ENCODE measurements at regions not wholly inside any gene's neighbourhood (a gene's known extent, or its start where the extent isn't known, plus 50 kb on each side); places are given as distances from the start of the nearest gene placed in this dataset.
"Not testable (repeated sequence)": the region's sequence is repeated elsewhere in the genome, so short reads cannot be mapped to it uniquely, and the experiment has no call there.

DNA sequence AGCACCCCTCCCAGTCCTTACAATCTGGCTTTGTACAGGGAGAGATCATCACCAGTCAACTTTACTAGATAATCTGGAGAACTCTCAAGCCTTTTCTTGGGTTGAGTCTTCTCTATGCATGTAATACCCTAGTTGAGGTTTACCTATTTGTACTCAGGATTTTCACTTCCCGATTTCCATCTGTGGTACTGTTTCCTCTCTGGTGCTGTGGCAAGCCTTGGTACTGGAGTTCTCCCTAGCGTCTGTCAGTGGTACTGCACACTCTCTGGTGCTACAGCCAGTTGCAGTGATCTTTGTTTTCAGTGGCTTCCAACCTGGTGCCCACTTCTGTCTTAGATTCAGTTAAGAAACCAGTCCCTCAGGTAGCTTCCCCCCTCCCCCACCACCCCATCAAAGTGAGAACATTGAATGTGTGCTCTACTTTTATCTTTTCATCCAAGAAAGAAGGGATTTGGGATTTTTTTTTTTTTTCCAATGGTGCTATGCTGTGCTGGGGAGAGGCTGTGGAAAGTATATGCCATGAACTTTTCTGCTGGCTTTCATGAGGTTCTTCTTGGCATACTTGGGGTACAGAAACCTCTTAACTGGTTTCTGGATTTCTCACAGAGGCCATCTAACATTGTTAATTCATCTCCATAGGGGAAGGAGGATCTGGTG lies 69.4 kb upstream of the EVL start:
- DNase-seq: no peak

DNA sequence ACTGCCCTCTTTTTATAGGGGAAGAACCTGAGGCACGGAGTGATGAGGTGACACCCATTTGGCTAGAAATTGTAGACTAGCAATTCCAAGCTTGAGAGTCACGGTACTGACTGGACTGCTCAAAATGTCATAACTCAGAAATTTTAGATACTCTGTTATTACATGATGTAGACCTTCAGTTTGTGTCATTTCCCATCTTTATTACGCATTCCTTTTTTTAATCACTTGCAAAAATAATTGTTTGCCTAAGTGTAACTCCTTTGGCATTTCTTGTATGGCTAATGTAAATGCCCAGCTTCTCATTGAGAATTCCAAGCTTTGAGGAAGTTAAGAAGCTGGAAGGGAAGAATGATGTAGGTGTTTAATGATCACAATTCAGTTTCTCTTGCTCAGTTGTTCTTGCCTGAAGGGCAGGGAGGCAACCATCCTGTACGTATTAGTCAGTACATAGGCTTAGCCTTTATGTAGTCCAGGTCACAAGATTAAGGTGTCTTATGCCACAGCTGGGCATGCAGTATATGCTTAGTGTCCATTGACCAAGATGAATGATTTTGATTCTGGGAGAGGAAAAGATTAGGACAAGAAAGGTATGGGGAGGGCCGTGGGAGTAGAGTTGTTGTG lies 68.2 kb upstream of the EVL start:
- peak; percentile 64 for DNase-seq

DNA sequence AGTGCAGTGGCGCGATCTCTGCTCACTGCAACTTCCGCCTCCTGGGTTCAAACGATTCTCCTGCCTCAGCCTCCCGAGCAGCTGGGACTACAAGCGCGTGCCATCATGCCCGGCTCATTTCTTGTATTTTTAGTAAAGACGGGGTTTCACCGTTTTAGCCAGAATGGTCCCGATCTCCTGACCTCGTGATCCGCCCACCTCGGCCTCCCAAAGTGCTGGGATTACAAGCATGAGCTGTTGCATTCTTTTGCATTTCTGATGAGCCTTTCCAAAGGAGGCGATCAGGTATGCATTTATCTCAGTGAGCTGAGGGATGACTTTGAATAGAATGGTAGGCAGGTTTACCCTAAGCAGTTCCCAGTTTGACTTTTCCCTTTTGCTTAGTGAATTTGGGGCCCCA lies 64.8 kb upstream of the EVL start:
- DNase-seq: not testable (repeated sequence)

DNA sequence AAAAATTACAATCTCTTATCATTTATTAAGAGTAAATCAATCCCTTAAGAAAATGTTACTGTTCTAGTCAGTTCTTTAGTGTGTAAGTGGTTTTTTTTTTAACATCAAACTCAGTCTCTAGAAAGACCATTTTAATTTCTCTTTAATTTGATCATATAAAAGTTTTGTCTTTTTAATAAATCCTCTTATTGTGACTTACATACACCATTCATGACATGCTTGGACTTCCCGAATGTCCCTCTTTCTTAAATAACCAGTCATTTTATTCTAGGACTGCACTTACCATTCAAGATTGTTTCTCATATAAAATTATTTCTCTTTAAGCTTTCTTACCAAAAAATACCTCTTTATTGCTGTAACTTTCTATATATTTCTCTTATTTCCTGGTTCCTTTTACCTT lies 60.8 kb upstream of the EVL start:
- DNase-seq: no peak

DNA sequence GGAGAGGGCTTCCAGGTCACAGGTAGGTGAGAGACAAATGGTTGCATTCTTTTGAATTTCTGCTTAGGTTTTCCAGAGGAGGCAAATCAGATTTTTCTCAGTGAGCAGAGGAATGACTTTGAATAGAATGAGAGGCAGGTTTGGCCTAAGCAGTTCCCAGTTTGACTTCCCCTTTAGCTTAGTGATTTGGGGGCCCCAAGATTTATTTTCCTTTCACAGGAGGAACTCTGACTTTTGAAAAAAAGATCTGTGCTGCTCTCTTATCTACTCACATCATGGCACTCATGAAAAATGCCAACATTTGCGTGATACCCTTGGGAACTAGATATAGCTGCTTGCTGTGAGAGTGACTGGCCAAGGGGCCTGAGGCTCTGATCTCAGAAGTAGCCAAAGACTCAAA lies 58.0 kb upstream of the EVL start:
- no peak for DNase-seq

DNA sequence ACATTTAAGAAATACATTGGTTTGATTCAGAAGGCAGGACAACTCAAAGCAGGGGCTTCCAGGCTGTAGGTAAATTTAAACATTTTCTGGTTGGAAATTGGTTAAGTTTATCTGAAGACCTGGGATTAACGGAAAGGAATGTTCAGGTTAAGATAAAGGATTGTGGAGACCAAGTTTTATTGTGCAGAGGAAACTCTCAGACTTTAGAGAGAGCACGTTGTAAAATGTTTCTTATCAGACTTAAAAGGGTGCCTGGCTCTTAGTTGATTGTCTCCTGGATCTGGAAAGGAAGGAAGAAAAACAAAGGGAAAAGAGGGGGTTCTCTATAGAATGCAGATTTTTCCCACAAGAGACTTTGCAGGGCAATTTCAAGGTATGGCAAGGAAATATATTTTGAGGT lies 55.4 kb upstream of the EVL start:
- DNase-seq: not testable (repeated sequence)

DNA sequence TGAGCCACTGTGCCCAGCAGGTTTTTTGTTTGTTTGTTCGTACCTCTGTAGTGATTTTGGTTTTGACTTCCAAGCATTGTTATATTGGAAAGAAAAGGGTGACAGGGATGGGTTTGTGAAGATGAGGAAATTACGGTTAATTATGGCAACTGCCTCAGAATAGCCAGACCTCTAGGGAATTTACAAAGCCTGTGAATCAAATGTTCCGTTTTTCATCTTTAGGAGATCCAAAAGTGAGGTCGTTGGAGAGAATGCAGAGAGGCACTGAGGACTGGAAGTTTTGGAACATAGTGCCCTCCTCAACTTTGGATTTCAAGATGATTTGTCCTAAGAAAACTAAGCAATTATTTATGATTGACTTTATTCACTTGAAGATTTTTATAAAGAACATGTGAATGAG lies 54.5 kb upstream of the EVL start:
- DNase-seq: no peak

DNA sequence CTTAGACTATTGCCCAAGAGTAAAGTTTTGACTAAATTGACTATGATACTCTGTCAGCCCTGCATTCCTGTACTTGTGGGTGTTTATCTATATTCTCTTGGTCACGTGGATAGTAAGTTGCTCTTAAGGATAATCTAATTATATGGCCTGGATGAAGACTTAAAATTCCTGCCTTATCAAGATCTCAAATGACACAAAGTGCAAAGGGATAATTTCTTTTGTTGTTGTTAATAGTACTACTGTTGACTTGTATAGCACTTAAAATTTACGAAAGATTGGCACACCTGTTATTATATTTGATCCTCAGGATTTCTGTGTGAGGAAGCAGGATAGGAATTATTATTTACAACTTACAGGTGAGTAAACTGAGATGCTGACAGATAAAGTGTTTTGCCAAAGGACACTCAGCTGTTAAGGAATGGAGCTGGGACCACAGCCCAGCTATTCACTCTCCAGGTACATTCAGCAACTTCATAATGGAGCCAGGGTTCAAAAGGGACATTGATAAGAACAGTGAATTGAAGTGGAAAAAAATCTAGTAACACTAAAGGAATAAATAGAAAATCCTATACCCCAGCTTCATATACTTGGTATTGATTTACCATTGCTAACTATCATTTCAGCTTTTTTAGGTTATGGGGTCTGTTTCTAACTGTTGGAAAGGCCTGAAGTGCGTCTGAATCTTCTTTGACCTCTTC lies 53.4 kb upstream of the EVL start:
- no peak for DNase-seq

DNA sequence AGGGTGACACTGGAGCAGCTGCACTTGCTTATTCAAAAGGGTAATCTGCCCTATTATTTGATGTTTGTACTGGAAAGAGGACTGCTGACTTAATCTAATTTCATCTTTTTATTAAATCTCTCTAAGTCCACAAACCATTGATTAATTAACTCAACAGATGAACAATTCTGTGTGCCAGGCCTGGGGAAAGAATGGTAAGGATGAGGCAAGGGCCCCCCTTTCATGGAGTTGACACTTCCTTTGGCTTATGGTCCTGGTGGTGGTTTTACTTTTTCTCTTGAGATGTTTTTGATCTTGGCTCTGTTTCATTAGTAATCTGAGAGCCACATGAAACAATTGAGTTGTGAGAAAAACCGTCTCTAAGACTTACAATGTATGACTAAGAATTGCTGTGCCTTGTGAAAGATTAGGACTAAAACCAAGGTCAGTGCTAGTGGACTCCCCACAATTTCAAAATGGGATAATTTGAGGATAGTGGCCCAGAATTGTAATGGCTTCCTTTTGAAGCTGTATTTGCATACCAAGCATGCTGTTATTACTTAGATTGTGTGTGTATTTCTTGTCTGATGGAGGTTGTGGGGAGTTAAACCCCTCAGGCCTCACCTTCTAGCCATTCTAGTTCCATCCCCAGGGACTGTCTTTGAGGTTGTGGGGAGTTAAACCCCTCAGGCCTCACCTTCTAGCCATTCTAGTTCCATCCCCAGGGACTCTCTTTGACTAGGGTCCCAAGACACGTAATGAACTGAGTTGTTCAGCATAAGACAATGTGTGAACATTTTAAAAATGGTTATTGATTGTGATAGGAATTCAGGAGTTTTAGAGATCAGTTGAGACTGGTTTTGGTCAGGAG lies 52.5 kb upstream of the EVL start:
- no peak for DNase-seq

DNA sequence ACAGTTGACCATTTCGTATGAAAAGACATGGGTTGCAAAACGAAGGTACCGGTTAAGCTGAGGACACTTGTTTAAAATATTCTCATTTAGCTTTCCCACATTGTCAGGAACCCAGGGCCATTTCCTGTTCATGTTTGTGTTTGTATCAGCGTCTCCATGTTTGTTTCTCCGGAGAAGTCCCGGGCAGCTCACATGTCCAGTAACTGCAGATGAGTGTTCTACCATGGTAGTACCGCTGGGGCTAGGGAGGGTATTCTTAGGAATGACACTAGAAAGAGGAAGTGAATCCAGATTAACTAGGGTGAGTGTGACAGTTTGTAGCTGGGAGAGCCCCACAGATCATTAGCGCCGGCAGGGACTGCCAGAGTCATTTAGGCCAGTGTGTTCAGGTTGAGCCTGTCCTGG lies 50.0 kb upstream of the EVL start:
- DNase-seq: no peak

All from amniotic stem cell (primary cell).